GM12873 (cell line): ENCODE measurements at regions not wholly inside any gene's neighbourhood (a gene's known extent, or its start where the extent isn't known, plus 50 kb on each side); places are given as distances from the start of the nearest gene placed in this dataset.

ENCODE experiments used
- CTCF ChIP-seq: IDR thresholded peaks from 2 replicates; pipeline ENCODE4 v1.5.1; 2012; ENCODE audit warnings: low read depth, mild to moderate bottlenecking, moderate library complexity, low read length, control low read depth; ENCODE audit not compliant: insufficient read depth; ENCODE audit errors: missing control alignments

DNA sequence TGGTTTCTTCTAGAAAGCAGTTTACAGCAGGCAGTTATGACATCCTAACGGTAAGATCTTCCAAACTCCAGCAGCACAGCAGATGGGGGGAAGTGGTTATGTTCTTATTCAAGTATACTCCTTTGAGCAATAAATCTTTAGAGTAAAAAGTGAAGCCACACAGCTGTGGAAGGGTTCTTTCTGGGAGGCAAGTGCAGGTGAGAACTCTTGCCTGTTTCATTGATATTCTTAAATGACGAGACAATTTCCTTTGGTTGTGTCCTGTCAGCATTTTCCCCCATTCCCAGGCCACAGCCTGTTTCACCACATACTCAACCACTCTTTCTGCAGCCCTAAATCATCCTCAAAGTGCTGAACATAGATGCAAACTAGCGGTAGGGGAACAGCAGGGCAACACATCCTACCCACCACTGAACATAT lies 207.3 kb upstream of the MTNR1B start:
- TF ChIP-seq CTCF = no peak

DNA sequence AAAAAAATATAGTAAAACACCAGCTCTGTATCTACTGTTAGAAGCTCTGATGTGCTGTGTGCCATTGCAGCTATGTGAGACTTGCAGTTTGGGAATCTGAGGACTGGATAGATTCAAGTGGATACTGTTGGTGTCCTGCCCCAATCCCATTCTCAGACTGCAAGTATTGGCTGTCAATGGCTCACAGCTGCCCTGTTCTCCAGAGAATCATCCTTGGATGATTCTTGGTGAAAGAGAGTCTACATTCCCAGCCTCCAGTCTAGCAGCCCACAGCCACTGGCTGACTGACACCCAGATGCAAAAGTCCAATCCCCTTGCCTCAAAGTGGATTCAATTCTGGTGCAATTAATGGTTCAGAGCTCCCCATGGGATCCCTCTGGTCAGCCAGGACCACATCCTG lies 206.1 kb upstream of the MTNR1B start:
- no peak for TF ChIP-seq CTCF

DNA sequence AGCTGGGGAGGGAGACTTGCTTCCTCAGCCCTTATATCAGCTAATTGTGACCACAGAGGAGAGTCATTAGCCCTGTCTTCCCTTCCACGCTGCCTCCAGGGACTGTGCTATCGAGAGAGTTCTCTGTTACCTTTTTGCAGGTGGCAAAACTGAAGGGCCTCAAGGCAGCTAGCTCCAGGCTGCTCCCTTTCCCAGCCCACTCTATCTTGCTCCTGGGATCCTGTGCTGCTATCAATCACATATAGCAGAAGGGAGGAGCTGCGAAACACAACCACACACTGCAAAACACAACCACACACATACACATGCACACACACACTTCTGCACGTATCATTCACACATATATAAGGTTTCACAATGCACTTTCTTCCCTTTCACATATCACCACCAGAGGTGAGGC lies 205.3 kb upstream of the MTNR1B start:
- TF ChIP-seq CTCF = no peak

- TF ChIP-seq CTCF = no peak
Observed at GRCh38 chr11:92765082-92765840, 204.2 kb upstream of the MTNR1B start.

DNA sequence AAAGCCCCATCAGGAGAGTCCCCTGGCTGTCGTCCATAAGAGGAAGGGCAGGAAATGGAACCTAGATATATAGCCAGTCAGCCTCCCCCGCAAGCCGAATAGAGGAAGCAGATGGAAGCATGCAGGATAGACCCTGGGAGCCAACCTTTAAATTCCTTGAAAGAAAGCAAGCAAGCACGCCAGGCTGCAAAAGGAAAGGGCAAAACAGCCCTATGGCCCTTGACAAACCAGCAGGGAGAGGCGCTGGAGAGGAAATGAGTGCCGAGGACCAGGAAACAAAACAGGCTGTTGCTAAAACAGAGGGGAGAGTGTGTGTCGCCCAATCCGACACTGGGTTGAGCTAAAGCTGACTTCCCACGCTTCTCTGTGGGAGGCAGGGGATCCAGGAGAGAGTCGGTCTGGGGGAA lies 203.5 kb upstream of the MTNR1B start:
- no peak for TF ChIP-seq CTCF

GRCh38 chr11:92766698-92767097 lies 202.8 kb upstream of the MTNR1B start:
- no peak for TF ChIP-seq CTCF

- no peak for TF ChIP-seq CTCF
Observed at GRCh38 chr11:92767416-92767815, 202.0 kb upstream of the MTNR1B start.
